DND-41 (cell line): ENCODE measurements at regions not wholly inside any gene's neighbourhood (a gene's known extent, or its start where the extent isn't known, plus 50 kb on each side); places are given as distances from the start of the nearest gene placed in this dataset.

ENCODE experiments used
- ATAC-seq: fragments of 200-7000 bp; cut with Tn5 transposase; 3 replicates; pipeline ENCODE4 v1.9.1; 2021; ENCODE audit warnings: low read depth; ENCODE audit not compliant: insufficient read depth
- DNase-seq: peaks from one replicate; pipeline ENCODE4 v3.0.0-alpha.2; 2020
- H2AFZ ChIP-seq: 2 replicates; pipeline ENCODE4 v1.6.0; 2012; ENCODE audit warnings: low read depth, low read length
- H3K27ac ChIP-seq: 2 replicates; pipeline ENCODE4 v1.5.1; 2012; ENCODE audit warnings: low read length, inconsistent platforms
- H3K27me3 ChIP-seq: fragments of 200-600 bp; sonication (generic); 2 replicates; pipeline ENCODE4 v1.6.0; 2012; ENCODE audit warnings: low read length, mild to moderate bottlenecking, inconsistent platforms; ENCODE audit not compliant: insufficient read depth, poor library complexity
- H3K36me3 ChIP-seq: 2 replicates; pipeline ENCODE4 v1.5.1; 2012; ENCODE audit warnings: low read length, inconsistent platforms; ENCODE audit not compliant: insufficient read depth
- H3K4me1 ChIP-seq: 2 replicates; pipeline ENCODE4 v1.5.1; 2012; ENCODE audit warnings: mild to moderate bottlenecking, low read length; ENCODE audit not compliant: insufficient read depth
- H3K4me2 ChIP-seq: 2 replicates; pipeline ENCODE4 v1.6.0; 2012; ENCODE audit warnings: mild to moderate bottlenecking, moderate library complexity, low read length, inconsistent platforms; ENCODE audit not compliant: insufficient read depth
- H3K4me3 ChIP-seq, 2 experiments: fragments of 200-600 bp in 1 of 2; shearing (Covaris generic) in 1 of 2; 2 replicates each; pipeline ENCODE4 v1.5.1; 2012 to 2016; ENCODE audit warnings: inconsistent platforms in 2 of 2, low read length in 2 of 2, mild to moderate bottlenecking in 2 of 2, low read depth in 1 of 2, moderate library complexity in 1 of 2
- H3K79me2 ChIP-seq: 2 replicates; pipeline ENCODE4 v1.6.0; 2012; ENCODE audit warnings: low read length, inconsistent platforms; ENCODE audit not compliant: insufficient read depth
- H3K9ac ChIP-seq: 2 replicates; pipeline ENCODE4 v1.6.0; 2012; ENCODE audit warnings: low read depth, mild to moderate bottlenecking, inconsistent platforms, low read length, moderate library complexity
- H3K9me3 ChIP-seq: 2 replicates; pipeline ENCODE4 v1.5.1; 2012; ENCODE audit warnings: low read length, moderate library complexity, mild to moderate bottlenecking, inconsistent platforms; ENCODE audit not compliant: insufficient read depth, severe bottlenecking
- H4K20me1 ChIP-seq: 2 replicates; pipeline ENCODE4 v1.6.0; 2012; ENCODE audit warnings: low read length; ENCODE audit not compliant: insufficient read depth
- CTCF ChIP-seq: IDR thresholded peaks from 2 replicates; pipeline ENCODE4 v1.5.1; 2012; ENCODE audit warnings: borderline replicate concordance, low read length, moderate library complexity, mild to moderate bottlenecking; ENCODE audit not compliant: poor library complexity, severe bottlenecking; ENCODE audit errors: extremely low read depth
- EZH2 ChIP-seq: IDR thresholded peaks from 3 replicates; pipeline ENCODE4 v1.6.1; 2012; ENCODE audit warnings: borderline replicate concordance, low read depth, mild to moderate bottlenecking, moderate library complexity, low read length, inconsistent platforms; ENCODE audit not compliant: severe bottlenecking

GRCh38 chr4:15354371-15355297 is 73.2 kb upstream of the C1QTNF7 start:
- TF ChIP-seq EZH2 (no peak), CTCF (no peak)
- Histone ChIP-seq H4K20me1 (no peaks in the 10 kb centered on the region), H3K27ac (no peak overlapping the region), H2AFZ (no peak overlapping the region), H3K36me3 (no peaks in the 10 kb centered on the region), H3K4me1 (no peaks in the 10 kb centered on the region), H3K9ac (no peak overlapping the region), H3K4me2 (no peak overlapping the region), H3K9me3 (no peaks in the 10 kb centered on the region), H3K4me3 (no peak overlapping the region), H3K27me3 (peaks cover 12% of the 10 kb centered on the region), H3K79me2 (no peaks in the 10 kb centered on the region)
- DNase-seq = no peak
- peak; percentile 35; the same call in 1 of the 3 replicates for ATAC-seq

- no peak for TF ChIP-seq EZH2
- TF ChIP-seq CTCF = no peak
- H3K4me1 ChIP-seq = no peaks in the 10 kb centered on the region
- no peak overlapping the region for H2AFZ ChIP-seq
- no peaks in the 10 kb centered on the region for H4K20me1 ChIP-seq
- no peak overlapping the region for H3K4me3 ChIP-seq
- no peak overlapping the region for H3K27ac ChIP-seq
- H3K9me3 ChIP-seq = no peaks in the 10 kb centered on the region
- no peak for DNase-seq
- H3K9ac ChIP-seq = no peak overlapping the region
- ATAC-seq = no peak
- H3K4me2 ChIP-seq = no peak overlapping the region
- no peaks in the 10 kb centered on the region for H3K79me2 ChIP-seq
- H3K36me3 ChIP-seq = no peaks in the 10 kb centered on the region
- H3K27me3 ChIP-seq = no peaks in the 10 kb centered on the region
These were observed 66.3 kb upstream of the C1QTNF7 start for GRCh38 chr4:15361529-15361928.

- DNase-seq (no peak), ATAC-seq (no peak)
- Histone ChIP-seq H3K79me2 (no peaks in the 10 kb centered on the region), H3K36me3 (no peaks in the 10 kb centered on the region), H3K9me3 (no peaks in the 10 kb centered on the region), H3K27ac (no peak overlapping the region), H2AFZ (no peak overlapping the region), H3K9ac (no peak overlapping the region), H4K20me1 (no peaks in the 10 kb centered on the region), H3K4me3 (no peak overlapping the region), H3K27me3 (no peaks in the 10 kb centered on the region), H3K4me1 (no peaks in the 10 kb centered on the region), H3K4me2 (no peak overlapping the region)
- TF ChIP-seq CTCF = no peak
- TF ChIP-seq EZH2 = no peak
These were observed 65.3 kb upstream of the C1QTNF7 start for GRCh38 chr4:15362541-15362940.
